ENCODE measurements at regions not wholly inside any gene's neighbourhood (a gene's known extent, or its start where the extent isn't known, plus 50 kb on each side); places are given as distances from the start of the nearest gene placed in this dataset.

DNA sequence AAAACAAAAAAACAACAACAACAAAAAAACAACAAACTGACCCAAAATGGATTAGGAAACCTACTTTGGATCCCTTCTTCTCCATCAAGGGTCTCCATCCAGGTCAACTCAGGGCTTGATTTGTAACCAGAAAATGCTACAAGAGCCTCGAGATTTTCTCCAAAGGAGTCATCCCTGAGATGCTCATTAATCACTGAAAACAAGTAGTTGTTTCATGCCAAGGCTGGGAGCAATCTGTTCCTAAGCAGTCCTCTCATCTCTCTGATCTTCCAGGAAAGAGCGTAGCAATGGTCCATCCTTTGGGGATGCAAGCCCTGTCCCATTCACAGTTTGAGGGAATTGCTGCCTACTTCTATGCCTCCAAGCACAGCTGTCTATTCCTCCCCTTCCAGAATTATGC lies 203.0 kb upstream of the MAP3K1 start:
- TF ChIP-seq, protein P1, sequence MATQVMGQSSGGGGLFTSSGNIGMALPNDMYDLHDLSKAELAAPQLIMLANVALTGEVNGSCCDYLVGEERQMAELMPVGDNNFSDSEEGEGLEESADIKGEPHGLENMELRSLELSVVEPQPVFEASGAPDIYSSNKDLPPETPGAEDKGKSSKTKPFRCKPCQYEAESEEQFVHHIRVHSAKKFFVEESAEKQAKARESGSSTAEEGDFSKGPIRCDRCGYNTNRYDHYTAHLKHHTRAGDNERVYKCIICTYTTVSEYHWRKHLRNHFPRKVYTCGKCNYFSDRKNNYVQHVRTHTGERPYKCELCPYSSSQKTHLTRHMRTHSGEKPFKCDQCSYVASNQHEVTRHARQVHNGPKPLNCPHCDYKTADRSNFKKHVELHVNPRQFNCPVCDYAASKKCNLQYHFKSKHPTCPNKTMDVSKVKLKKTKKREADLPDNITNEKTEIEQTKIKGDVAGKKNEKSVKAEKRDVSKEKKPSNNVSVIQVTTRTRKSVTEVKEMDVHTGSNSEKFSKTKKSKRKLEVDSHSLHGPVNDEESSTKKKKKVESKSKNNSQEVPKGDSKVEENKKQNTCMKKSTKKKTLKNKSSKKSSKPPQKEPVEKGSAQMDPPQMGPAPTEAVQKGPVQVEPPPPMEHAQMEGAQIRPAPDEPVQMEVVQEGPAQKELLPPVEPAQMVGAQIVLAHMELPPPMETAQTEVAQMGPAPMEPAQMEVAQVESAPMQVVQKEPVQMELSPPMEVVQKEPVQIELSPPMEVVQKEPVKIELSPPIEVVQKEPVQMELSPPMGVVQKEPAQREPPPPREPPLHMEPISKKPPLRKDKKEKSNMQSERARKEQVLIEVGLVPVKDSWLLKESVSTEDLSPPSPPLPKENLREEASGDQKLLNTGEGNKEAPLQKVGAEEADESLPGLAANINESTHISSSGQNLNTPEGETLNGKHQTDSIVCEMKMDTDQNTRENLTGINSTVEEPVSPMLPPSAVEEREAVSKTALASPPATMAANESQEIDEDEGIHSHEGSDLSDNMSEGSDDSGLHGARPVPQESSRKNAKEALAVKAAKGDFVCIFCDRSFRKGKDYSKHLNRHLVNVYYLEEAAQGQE (IDR thresholded peaks at IDR 0.05; ENCODE audit: borderline replicate concordance): no peak
- TF ChIP-seq, protein P2, sequence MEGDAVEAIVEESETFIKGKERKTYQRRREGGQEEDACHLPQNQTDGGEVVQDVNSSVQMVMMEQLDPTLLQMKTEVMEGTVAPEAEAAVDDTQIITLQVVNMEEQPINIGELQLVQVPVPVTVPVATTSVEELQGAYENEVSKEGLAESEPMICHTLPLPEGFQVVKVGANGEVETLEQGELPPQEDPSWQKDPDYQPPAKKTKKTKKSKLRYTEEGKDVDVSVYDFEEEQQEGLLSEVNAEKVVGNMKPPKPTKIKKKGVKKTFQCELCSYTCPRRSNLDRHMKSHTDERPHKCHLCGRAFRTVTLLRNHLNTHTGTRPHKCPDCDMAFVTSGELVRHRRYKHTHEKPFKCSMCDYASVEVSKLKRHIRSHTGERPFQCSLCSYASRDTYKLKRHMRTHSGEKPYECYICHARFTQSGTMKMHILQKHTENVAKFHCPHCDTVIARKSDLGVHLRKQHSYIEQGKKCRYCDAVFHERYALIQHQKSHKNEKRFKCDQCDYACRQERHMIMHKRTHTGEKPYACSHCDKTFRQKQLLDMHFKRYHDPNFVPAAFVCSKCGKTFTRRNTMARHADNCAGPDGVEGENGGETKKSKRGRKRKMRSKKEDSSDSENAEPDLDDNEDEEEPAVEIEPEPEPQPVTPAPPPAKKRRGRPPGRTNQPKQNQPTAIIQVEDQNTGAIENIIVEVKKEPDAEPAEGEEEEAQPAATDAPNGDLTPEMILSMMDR (IDR thresholded peaks at IDR 0.05; ENCODE audit: poor library complexity, severe bottlenecking): no peak
- TF ChIP-seq EZH2 (IDR thresholded peaks at IDR 0.05; ENCODE audit: borderline replicate concordance, insufficient read depth, low read length, poor library complexity, severe bottlenecking): no peak
- TF ChIP-seq TAF1 (IDR thresholded peaks at IDR 0.05; ENCODE audit: low read depth): no peak
- TF ChIP-seq EP300 (conservative IDR thresholded peaks at IDR 0.05; ENCODE audit: poor library complexity, severe bottlenecking): no peak
- no peak for TF ChIP-seq SMC3 (conservative IDR thresholded peaks at IDR 0.05; ENCODE audit: poor library complexity)
- TF ChIP-seq POLR2AphosphoS5 (IDR thresholded peaks at IDR 0.05): no peak
- TF ChIP-seq MXI1 (conservative IDR thresholded peaks at IDR 0.05; ENCODE audit: poor library complexity, severe bottlenecking): no peak
- TF ChIP-seq RAD21 (conservative IDR thresholded peaks at IDR 0.05): no peak
